Kidney epithelial cell (primary cell): ENCODE measurements at regions not wholly inside any gene's neighbourhood (a gene's known extent, or its start where the extent isn't known, plus 50 kb on each side); places are given as distances from the start of the nearest gene placed in this dataset.

Experiments
- DNase-seq: peaks from one replicate; pipeline ENCODE4 v3.0.0-alpha.2; 2010; ENCODE audit warnings: low read depth
- H3K27me3 ChIP-seq: 2 replicates; pipeline ENCODE4 v1.6.0; 2011; ENCODE audit warnings: low read length; ENCODE audit not compliant: control insufficient read depth, insufficient read depth
- H3K36me3 ChIP-seq: 2 replicates; pipeline ENCODE4 v1.5.1; 2011; ENCODE audit warnings: low read length; ENCODE audit not compliant: control insufficient read depth, insufficient read depth
- H3K4me3 ChIP-seq: 2 replicates; pipeline ENCODE4 v1.5.1; 2011; ENCODE audit warnings: low read depth, mild to moderate bottlenecking, control low read depth, low read length
- TF ChIP-seq, protein P1 (sequence below): IDR thresholded peaks from 2 replicates; pipeline ENCODE4 v1.5.1; 2011; ENCODE audit warnings: mild to moderate bottlenecking, moderate library complexity, low read length, control low read depth, inconsistent platforms; ENCODE audit not compliant: insufficient read depth, poor library complexity, severe bottlenecking

DNA sequence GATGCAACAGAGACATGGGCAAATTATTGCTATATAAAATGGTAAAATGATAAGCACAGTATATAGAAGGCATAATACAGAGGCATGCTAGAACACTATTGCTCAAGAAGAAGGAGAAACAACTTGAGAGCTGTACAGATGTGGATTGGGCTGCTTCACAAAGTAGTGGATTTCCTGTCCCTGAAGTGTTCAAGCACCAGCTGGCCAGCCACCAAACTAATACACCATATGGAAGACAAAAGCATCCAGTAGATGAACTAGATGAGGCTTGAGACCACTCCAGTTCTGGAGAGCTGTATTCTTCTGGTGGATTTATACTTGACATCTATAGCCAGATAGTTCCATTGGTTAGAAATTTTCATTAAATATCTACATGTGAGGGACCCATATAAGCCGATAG lies 134.1 kb upstream of the GNAO1 start:
- TF ChIP-seq, protein P1, sequence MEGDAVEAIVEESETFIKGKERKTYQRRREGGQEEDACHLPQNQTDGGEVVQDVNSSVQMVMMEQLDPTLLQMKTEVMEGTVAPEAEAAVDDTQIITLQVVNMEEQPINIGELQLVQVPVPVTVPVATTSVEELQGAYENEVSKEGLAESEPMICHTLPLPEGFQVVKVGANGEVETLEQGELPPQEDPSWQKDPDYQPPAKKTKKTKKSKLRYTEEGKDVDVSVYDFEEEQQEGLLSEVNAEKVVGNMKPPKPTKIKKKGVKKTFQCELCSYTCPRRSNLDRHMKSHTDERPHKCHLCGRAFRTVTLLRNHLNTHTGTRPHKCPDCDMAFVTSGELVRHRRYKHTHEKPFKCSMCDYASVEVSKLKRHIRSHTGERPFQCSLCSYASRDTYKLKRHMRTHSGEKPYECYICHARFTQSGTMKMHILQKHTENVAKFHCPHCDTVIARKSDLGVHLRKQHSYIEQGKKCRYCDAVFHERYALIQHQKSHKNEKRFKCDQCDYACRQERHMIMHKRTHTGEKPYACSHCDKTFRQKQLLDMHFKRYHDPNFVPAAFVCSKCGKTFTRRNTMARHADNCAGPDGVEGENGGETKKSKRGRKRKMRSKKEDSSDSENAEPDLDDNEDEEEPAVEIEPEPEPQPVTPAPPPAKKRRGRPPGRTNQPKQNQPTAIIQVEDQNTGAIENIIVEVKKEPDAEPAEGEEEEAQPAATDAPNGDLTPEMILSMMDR = no peak
- Histone ChIP-seq H3K36me3 (no peaks in the 10 kb centered on the region), H3K27me3 (no peaks in the 10 kb centered on the region), H3K4me3 (no peak overlapping the region)
- no peak for DNase-seq

DNA sequence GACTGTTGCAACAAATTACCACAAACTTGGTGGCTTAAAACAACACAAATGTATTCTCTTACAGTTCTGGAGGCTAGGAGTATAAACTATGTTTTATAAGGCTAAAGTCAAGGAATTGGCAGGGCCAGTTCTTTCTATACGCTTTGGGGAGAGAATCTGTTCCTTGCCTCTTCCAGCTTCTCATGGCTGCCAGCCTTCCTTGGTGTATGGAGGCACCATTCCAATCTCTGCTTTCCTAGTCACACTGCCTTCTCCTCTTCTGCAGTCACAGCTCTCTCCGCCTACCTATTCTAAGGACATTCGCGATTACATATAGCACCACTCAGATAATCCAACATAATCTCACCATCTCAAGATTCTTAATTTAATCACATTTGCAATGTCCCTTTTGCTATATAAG lies 140.4 kb upstream of the GNAO1 start:
- TF ChIP-seq, protein P1 = no peak
- Histone ChIP-seq H3K27me3 (no peaks in the 10 kb centered on the region), H3K4me3 (no peak overlapping the region), H3K36me3 (no peaks in the 10 kb centered on the region)
- DNase-seq = no peak

DNA sequence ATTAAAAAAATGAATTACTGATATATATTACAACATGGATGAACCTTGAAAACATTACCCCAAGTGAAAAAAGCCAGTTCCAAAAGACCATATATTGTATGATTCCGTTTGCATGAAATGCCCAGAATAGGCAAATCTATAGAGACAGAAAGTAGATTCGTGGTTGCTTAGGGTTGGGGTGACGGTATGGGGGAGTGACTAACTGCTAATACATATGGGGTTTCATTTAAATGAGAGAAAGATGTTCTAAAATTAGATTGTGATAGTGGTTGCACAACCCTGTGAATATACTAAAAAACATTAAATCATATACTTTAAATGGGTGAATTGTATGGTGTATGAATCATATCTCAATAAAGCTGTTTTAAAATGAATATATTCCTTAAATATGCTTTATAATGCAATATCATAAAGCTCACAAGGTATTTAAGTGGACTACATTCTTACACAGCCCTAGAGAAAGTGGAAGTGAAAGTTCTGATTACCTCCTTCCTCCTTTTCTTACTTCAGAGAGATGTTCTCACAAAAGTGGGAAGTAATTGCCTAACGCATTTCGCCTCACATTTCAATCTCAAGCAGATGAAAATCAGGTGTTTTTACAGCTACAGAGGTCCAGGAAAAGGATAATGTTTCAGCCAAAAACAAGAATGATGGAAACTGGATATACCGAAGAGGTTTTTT lies 142.7 kb upstream of the GNAO1 start:
- Histone ChIP-seq H3K4me3 (no peak overlapping the region), H3K27me3 (no peaks in the 10 kb centered on the region), H3K36me3 (no peaks in the 10 kb centered on the region)
- TF ChIP-seq, protein P1 = no peak
- DNase-seq = no peak

DNA sequence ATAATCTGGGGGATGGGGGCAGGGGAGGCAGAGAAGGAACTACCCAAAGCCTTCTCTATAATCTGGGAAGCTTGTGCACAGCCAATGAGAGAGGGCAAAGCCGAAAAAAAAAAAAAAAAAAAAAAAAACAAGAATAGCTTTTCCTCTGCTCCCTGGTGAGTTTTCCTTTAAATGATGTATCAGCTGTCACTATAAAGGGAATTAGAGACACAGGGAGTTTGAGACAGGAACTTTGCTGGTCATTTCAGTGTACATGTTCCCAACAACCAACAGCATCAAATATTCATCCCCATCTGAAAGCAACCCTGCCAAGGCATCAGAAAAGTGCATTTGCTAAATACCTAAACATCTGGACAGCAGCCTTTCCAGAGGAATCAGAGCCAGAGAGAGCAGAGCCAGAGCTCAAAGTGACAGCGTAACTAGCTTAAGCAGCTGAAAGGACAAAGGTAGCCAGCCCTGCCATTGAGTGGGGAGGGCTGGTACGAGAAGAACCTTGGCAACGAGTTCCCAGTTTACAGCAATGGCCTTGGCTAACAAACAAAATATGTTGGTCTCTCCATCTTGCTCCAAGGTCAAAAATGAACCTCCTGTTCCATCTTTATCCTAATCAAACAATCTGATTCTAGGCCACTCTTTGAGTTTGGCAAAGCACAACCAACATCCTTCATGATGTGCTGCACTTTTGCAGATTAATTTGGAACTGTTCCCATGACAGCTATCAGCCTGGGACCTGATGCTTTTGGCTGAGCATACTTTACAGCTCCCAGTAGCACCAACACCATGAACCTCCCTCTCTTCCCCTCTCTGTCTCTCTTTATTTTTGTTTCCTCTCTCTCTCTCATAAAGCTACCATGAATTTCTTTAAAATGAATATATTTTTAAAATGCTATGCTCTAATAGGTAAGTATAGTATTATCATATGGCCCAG lies 143.7 kb upstream of the GNAO1 start:
- Histone ChIP-seq H3K36me3 (no peaks in the 10 kb centered on the region), H3K4me3 (no peak overlapping the region), H3K27me3 (no peaks in the 10 kb centered on the region)
- DNase-seq = no peak
- TF ChIP-seq, protein P1 = no peak

DNA sequence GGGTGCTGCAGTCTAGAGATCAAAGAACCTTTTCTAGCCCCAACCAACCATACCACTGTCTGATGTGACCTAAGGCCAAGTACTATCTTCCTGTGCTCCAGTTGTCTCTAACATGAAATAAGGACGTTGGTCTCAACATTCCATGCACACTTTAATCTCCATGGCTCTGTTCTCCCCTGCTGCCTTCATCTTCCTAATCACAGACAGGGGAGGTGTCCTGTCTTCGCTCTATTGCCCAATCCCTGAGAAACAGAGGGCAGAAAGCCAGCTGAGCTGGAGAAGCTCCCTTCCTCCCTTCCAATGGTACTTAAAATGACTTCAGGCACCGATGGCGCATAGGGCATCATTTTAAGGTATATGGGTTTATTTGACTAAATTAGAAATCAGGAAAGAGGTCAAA lies 148.9 kb upstream of the GNAO1 start:
- Histone ChIP-seq H3K27me3 (no peaks in the 10 kb centered on the region), H3K36me3 (no peaks in the 10 kb centered on the region), H3K4me3 (no peak overlapping the region)
- no peak for DNase-seq
- TF ChIP-seq, protein P1 = no peak
